HCT116 (cell line): ENCODE measurements at regions not wholly inside any gene's neighbourhood (a gene's known extent, or its start where the extent isn't known, plus 50 kb on each side); places are given as distances from the start of the nearest gene placed in this dataset.

Source experiments
- ATF3 ChIP-seq: IDR thresholded peaks from 2 replicates; pipeline ENCODE4 v1.6.1; 2012
- CBX3 ChIP-seq: IDR thresholded peaks from 2 replicates; pipeline ENCODE4 v1.6.1; 2012; ENCODE audit warnings: low read depth
- CTCF ChIP-seq, 3 experiments: fragments of 200-600 bp in 1 of 3; sonication (generic) in 1 of 3; IDR thresholded peaks in 2 of 3; conservative IDR thresholded peaks in 1 of 3; 2 replicates each; pipeline ENCODE4 v1.5.1; 2012 to 2017; ENCODE audit warnings: low read depth in 2 of 3, low read length in 2 of 3, antibody characterized with exemption in 1 of 3, borderline replicate concordance in 1 of 3, control low read depth in 1 of 3, mild to moderate bottlenecking in 1 of 3, mixed read lengths in 1 of 3, mixed run types in 1 of 3, moderate library complexity in 1 of 3; ENCODE audit not compliant: insufficient read depth in 1 of 3
- EGR1 ChIP-seq: IDR thresholded peaks from 2 replicates; pipeline ENCODE4 v1.6.1; 2012; ENCODE audit warnings: low read depth
- REST ChIP-seq: IDR thresholded peaks from 2 replicates; pipeline ENCODE4 v1.6.1; 2012; ENCODE audit warnings: low read depth

GRCh38 chr11:92845805-92846204 is 123.6 kb upstream of the MTNR1B start:
- TF ChIP-seq CTCF (IDR thresholded peaks at IDR 0.05 in 2 of 3, conservative IDR thresholded peaks at IDR 0.05 in 1 of 3; ENCODE audit: borderline replicate concordance in 1 of 3, insufficient read depth in 1 of 3, low read depth in 2 of 3, low read length in 2 of 3): no peak
- no peak for TF ChIP-seq ATF3
- TF ChIP-seq CBX3: no peak
- TF ChIP-seq EGR1: no peak
- no peak for TF ChIP-seq REST
